Activated CD8-positive, alpha-beta T cell treated with anti-CD3 and anti-CD28 coated beads for 36 hours (primary cell): ENCODE measurements at regions not wholly inside any gene's neighbourhood (a gene's known extent, or its start where the extent isn't known, plus 50 kb on each side); places are given as distances from the start of the nearest gene placed in this dataset.
"Not testable (repeated sequence)": the region's sequence is repeated elsewhere in the genome, so short reads cannot be mapped to it uniquely, and the experiment has no call there.

Experiments used
- ATAC-seq: fragments of 200-7000 bp; cut with Tn5 transposase; one replicate; pipeline ENCODE4 v1.10.0; 2021; ENCODE audit warnings: mild to moderate bottlenecking, moderate library complexity
- CTCF ChIA-PET: fragments of 350-600 bp; sonication (Branson Sonifier 250); formaldehyde crosslinking; loops from one replicate; lab custom pipeline; 2021; ENCODE audit warnings: antibody characterized with exemption; lab: Charles Lee
- POLR2A ChIA-PET: fragments of 350-600 bp; sonication (Branson Sonifier 250); formaldehyde crosslinking; loops from one replicate; lab custom pipeline; 2021; ENCODE audit warnings: antibody characterized with exemption; lab: Charles Lee
- DNase-seq: peaks from one replicate; pipeline ENCODE4 v3.0.0-alpha.2; 2020
- H3K27ac Mint-ChIP-seq: one replicate; pipeline ENCODE4 v1.8.0; 2021; ENCODE audit warnings: mild to moderate bottlenecking, mixed read lengths
- H3K27me3 Mint-ChIP-seq: one replicate; pipeline ENCODE4 v1.8.0; 2021; ENCODE audit warnings: mixed read lengths
- H3K36me3 Mint-ChIP-seq: one replicate; pipeline ENCODE4 v1.8.0; 2021; ENCODE audit warnings: low read depth, mixed read lengths
- H3K4me1 Mint-ChIP-seq: one replicate; pipeline ENCODE4 v1.8.0; 2021; ENCODE audit warnings: low read depth, mixed read lengths
- H3K4me3 Mint-ChIP-seq: one replicate; pipeline ENCODE4 v1.8.0; 2021; ENCODE audit warnings: mild to moderate bottlenecking, moderate library complexity, mixed read lengths
- H3K9me3 Mint-ChIP-seq: one replicate; pipeline ENCODE4 v1.8.0; 2021; ENCODE audit warnings: mixed read lengths
- intact Hi-C: fragments of 100-400 bp; cut with micrococcal nuclease; formaldehyde crosslinking; loops from one replicate; pipeline ENCODE4 v1.10.0; 2022
- TF ChIP-seq, protein P1 (sequence below): fragments of 200-600 bp; IDR thresholded peaks from one replicate; pipeline ENCODE4 v1.8.0; 2022; ENCODE audit warnings: antibody characterized with exemption, mild to moderate bottlenecking

DNA sequence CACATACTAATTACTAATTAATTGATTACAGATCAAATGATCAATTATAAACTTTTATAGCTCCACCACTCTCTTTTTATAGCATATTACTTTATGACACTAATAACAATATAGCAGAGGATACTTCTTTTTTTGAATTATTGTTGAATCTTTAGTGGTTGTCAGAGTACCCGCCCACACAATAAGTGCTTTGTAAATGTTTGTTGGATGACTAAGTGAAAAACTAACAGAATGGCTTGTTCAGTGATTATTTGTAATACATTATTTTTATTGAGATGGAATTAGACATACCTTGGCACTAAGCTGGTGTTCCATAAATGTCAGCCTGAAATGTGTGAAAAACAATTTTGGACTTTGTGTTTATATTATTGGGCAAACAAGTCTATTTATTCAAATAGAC is 670.5 kb upstream of the ATXN7L3B start:
- TF ChIP-seq, protein P1, sequence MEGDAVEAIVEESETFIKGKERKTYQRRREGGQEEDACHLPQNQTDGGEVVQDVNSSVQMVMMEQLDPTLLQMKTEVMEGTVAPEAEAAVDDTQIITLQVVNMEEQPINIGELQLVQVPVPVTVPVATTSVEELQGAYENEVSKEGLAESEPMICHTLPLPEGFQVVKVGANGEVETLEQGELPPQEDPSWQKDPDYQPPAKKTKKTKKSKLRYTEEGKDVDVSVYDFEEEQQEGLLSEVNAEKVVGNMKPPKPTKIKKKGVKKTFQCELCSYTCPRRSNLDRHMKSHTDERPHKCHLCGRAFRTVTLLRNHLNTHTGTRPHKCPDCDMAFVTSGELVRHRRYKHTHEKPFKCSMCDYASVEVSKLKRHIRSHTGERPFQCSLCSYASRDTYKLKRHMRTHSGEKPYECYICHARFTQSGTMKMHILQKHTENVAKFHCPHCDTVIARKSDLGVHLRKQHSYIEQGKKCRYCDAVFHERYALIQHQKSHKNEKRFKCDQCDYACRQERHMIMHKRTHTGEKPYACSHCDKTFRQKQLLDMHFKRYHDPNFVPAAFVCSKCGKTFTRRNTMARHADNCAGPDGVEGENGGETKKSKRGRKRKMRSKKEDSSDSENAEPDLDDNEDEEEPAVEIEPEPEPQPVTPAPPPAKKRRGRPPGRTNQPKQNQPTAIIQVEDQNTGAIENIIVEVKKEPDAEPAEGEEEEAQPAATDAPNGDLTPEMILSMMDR: no peak
- no peak for ATAC-seq
- Mint-ChIP-seq H3K36me3 (no peaks in the 10 kb centered on the region), H3K4me1 (no peaks in the 10 kb centered on the region), H3K27ac (no peak overlapping the region), H3K4me3 (no peak overlapping the region), H3K9me3 (peaks cover 3% of the 10 kb centered on the region), H3K27me3 (no peaks in the 10 kb centered on the region)
- ChIA-PET POLR2A (no interaction called here), CTCF (no interaction called here)
- intact Hi-C loops: no loop called here
- DNase-seq: no peak

DNA sequence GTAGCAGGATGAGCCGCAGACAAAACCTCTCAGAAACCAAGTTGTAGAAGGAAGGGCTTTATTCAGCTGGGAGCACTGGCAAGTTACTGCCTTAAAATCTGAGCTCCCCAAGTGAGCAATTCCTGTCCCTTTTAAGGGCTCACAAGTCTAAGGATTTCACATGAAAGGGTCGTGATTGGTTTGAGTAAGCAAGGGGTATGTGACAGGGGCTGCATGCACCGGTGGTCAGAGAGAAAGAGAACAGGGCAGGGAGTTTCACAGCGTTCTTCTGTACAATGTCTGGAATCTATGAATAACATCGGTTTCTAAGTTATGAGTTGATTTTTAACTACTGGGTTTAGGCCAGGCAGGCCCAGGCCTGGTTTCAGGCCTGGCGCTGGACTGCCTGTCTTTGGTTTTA is 660.3 kb upstream of the ATXN7L3B start:
- H3K27ac Mint-ChIP-seq, H3K9me3 Mint-ChIP-seq, ATAC-seq, POLR2A ChIA-PET, DNase-seq, H3K4me3 Mint-ChIP-seq, CTCF ChIA-PET, H3K27me3 Mint-ChIP-seq, intact Hi-C loops, H3K4me1 Mint-ChIP-seq, H3K36me3 Mint-ChIP-seq: not testable (repeated sequence)

DNA sequence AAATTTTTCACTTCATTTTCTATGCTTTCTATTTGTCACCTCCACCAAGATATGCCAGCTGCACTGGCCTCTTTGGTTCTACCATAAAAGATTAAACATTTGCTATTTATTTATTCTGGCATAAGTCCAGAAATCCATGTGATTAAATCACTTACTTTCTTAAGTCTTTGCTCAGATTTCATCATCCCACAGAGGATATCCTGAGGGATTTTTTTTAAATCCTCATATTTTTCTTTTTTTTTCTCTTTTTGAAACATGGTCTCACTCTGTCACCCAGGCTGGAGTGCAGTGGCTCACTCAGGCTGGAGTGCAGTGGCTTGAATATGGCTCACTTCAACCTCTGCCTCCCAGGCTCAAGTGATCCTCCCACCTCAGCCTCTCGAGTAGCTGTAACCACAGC is 645.4 kb upstream of the ATXN7L3B start:
- Mint-ChIP-seq H3K36me3 (no peaks in the 10 kb centered on the region), H3K27me3 (no peaks in the 10 kb centered on the region), H3K4me3 (no peak overlapping the region), H3K27ac (no peak overlapping the region), H3K4me1 (no peaks in the 10 kb centered on the region), H3K9me3 (peaks cover 3% of the 10 kb centered on the region)
- ATAC-seq: no peak
- ChIA-PET CTCF (no interaction called here), POLR2A (no interaction called here)
- DNase-seq: no peak
- TF ChIP-seq, protein P1: no peak
- intact Hi-C loops: no loop called here

DNA sequence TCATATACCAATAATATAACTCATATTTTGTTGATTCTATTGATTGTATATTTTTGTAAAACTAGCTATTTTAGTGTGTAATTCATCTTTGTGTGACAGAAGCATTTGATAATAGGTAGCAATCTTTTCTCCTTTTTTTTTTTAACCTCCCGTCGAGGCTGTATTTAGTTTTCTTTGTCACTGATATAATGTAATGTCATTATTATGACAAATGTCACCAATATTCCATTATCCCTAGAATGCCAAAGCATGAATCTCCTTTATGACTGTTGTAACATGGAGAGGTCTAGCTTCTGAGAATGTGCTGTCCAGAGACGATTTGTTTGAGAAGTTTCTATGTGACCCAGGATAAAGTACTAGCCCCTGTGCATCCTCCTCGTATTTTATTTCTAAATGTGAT is 639.0 kb upstream of the ATXN7L3B start:
- POLR2A ChIA-PET: no interaction called here
- CTCF ChIA-PET: no interaction called here
- ATAC-seq (no peak), DNase-seq (no peak)
- H3K27me3 Mint-ChIP-seq: no peaks in the 10 kb centered on the region
- no peaks in the 10 kb centered on the region for H3K36me3 Mint-ChIP-seq
- H3K9me3 Mint-ChIP-seq: no peaks in the 10 kb centered on the region
- TF ChIP-seq, protein P1: no peak
- H3K27ac Mint-ChIP-seq: no peak overlapping the region
- H3K4me3 Mint-ChIP-seq: no peak overlapping the region
- no peaks in the 10 kb centered on the region for H3K4me1 Mint-ChIP-seq
- intact Hi-C loops: no loop called here

DNA sequence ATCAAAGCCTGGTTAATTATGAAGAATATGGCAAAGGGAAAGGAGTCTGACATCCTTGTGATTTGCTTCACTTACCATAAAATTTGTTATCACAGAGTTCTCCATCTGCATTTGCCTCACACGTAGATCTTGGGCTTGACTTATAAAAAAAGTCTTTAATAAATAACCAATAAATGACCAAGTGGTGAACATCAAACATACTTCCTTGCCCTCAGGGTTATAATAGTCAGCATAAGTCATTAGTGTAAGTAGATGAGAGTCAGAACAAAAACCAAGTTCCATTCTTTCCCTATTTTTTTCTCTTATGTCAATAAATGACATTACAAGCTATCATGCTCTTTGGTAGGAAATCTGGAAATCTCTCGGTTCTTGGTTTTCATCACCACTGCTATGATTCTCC is 635.4 kb upstream of the ATXN7L3B start:
- Mint-ChIP-seq H3K9me3 (peaks cover 6% of the 10 kb centered on the region), H3K4me3 (no peak overlapping the region), H3K36me3 (no peaks in the 10 kb centered on the region), H3K4me1 (no peaks in the 10 kb centered on the region), H3K27ac (no peak overlapping the region), H3K27me3 (no peaks in the 10 kb centered on the region)
- intact Hi-C loops: no loop called here
- DNase-seq: no peak
- ChIA-PET POLR2A (no interaction called here), CTCF (no interaction called here)
- no peak for ATAC-seq
- TF ChIP-seq, protein P1: no peak

DNA sequence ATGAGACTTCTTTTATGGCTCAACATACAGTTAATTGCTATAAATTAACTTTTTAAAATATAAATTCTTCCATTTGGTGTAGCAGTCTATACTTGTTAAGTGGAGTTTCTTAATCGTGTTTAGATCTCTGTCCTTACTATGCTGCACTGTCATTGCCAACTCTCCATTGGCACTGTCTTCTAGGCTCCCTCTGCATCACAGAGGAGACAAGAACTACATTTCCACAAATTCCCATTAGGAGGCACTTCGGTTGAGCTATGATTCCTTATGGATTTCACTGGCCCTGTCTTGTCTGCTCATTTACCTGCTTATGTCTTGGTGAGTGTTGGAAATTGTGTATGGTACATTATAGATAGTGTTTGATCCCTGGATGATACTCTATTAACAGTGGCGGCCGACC is 630.9 kb upstream of the ATXN7L3B start:
- ATAC-seq (no peak), DNase-seq (no peak)
- Mint-ChIP-seq H3K27me3 (no peaks in the 10 kb centered on the region), H3K4me3 (no peak overlapping the region), H3K36me3 (no peaks in the 10 kb centered on the region), H3K27ac (no peak overlapping the region), H3K4me1 (no peaks in the 10 kb centered on the region), H3K9me3 (peaks cover 8% of the 10 kb centered on the region)
- ChIA-PET CTCF (no interaction called here), POLR2A (interaction anchor here (0.6 kb wide), 1 partner anchor 377 kb away, joined by 3 read pairs; no protein-coding TSS in a partner anchor)
- TF ChIP-seq, protein P1: no peak
- intact Hi-C loops: no loop called here
